ENCODE measurements at regions not wholly inside any gene's neighbourhood (a gene's known extent, or its start where the extent isn't known, plus 50 kb on each side); places are given as distances from the start of the nearest gene placed in this dataset.

GRCh38 chr4:81541161-81541945, 69.6 kb upstream of the RASGEF1B start:
- H3K9me3 Mint-ChIP-seq (ENCODE audit: insufficient read depth), result peaks cover 7% of the 10 kb centered on the region
- ATAC-seq (no peak), DNase-seq (no peak)
- no peak overlapping the region for H3K4me3 Mint-ChIP-seq
- H3K4me1 Mint-ChIP-seq (ENCODE audit: low read depth), result no peaks in the 10 kb centered on the region
- ChIA-PET CTCF (interaction anchor here (1.0 kb wide), 1 partner anchor 304 kb away, joined by 3 read pairs; no protein-coding TSS in a partner anchor), POLR2A (no interaction called here)
- no peak overlapping the region for H3K27ac Mint-ChIP-seq
- no peaks in the 10 kb centered on the region for H3K27me3 Mint-ChIP-seq (ENCODE audit: low read depth)
- H3K36me3 Mint-ChIP-seq (ENCODE audit: low read depth), result peaks cover 6% of the 10 kb centered on the region

- POLR2A ChIA-PET, result no interaction called here
- ATAC-seq (no peak), DNase-seq (no peak)
- H3K4me3 Mint-ChIP-seq, result no peak overlapping the region
- no peaks in the 10 kb centered on the region for H3K4me1 Mint-ChIP-seq (ENCODE audit: low read depth)
- no peak overlapping the region for H3K27ac Mint-ChIP-seq
- H3K9me3 Mint-ChIP-seq (ENCODE audit: insufficient read depth), result peaks cover 7% of the 10 kb centered on the region
- CTCF ChIA-PET, result no interaction called here
- H3K27me3 Mint-ChIP-seq (ENCODE audit: low read depth), result no peaks in the 10 kb centered on the region
- H3K36me3 Mint-ChIP-seq (ENCODE audit: low read depth), result peaks cover 6% of the 10 kb centered on the region
These were observed 67.2 kb upstream of the RASGEF1B start for GRCh38 chr4:81538716-81539427.

- no peak for DNase-seq
- ATAC-seq, result no peak
- CTCF ChIA-PET, result no interaction called here
- Mint-ChIP-seq H3K36me3 (ENCODE audit: low read depth) (peaks cover 2% of the 10 kb centered on the region), H3K27me3 (ENCODE audit: low read depth) (no peaks in the 10 kb centered on the region), H3K9me3 (ENCODE audit: insufficient read depth) (peaks cover 10% of the 10 kb centered on the region), H3K4me1 (ENCODE audit: low read depth) (no peaks in the 10 kb centered on the region), H3K27ac (no peak overlapping the region), H3K4me3 (no peak overlapping the region)
- POLR2A ChIA-PET, result no interaction called here
These were observed 59.7 kb upstream of the RASGEF1B start for GRCh38 chr4:81531410-81531809.

- DNase-seq, result no peak
- no peak for ATAC-seq
- peaks cover 4% of the 10 kb centered on the region for H3K36me3 Mint-ChIP-seq (ENCODE audit: low read depth)
These were observed 57.3 kb upstream of the RASGEF1B start for GRCh38 chr4:81528979-81529378.

GRCh38 chr4:81528200-81528599, 56.5 kb upstream of the RASGEF1B start:
- Mint-ChIP-seq H3K36me3 (ENCODE audit: low read depth) (peaks cover 4% of the 10 kb centered on the region), H3K4me3 (no peak overlapping the region)
- POLR2A ChIA-PET, result no interaction called here

More at GRCh38 chr4:81528979-81529378, 57.3 kb upstream of the RASGEF1B start:
- Mint-ChIP-seq H3K9me3 (ENCODE audit: insufficient read depth) (peaks cover 13% of the 10 kb centered on the region), H3K4me3 (no peak overlapping the region), H3K4me1 (ENCODE audit: low read depth) (no peaks in the 10 kb centered on the region), H3K27ac (no peak overlapping the region), H3K27me3 (ENCODE audit: low read depth) (no peaks in the 10 kb centered on the region)
- CTCF ChIA-PET, result interaction anchor here (0.7 kb wide), 1 partner anchor 898 kb away, joined by 3 read pairs; no protein-coding TSS in a partner anchor
- POLR2A ChIA-PET, result no interaction called here

GRCh38 chr4:81527709-81528108, 56.0 kb upstream of the RASGEF1B start:
- peaks cover 13% of the 10 kb centered on the region for H3K9me3 Mint-ChIP-seq (ENCODE audit: insufficient read depth)
- ATAC-seq, result no peak
- peaks cover 4% of the 10 kb centered on the region for H3K36me3 Mint-ChIP-seq (ENCODE audit: low read depth)
- H3K4me1 Mint-ChIP-seq (ENCODE audit: low read depth), result no peaks in the 10 kb centered on the region
- DNase-seq, result no peak
- ChIA-PET POLR2A (no interaction called here), CTCF (interaction anchor here (0.7 kb wide), 1 partner anchor 385 kb away, joined by 3 read pairs; no protein-coding TSS in a partner anchor)
- H3K27ac Mint-ChIP-seq, result no peak overlapping the region
- no peak overlapping the region for H3K4me3 Mint-ChIP-seq
- no peaks in the 10 kb centered on the region for H3K27me3 Mint-ChIP-seq (ENCODE audit: low read depth)

More at GRCh38 chr4:81528200-81528599, 56.5 kb upstream of the RASGEF1B start:
- ATAC-seq, result no peak
- CTCF ChIA-PET, result no interaction called here
- Mint-ChIP-seq H3K27ac (no peak overlapping the region), H3K9me3 (ENCODE audit: insufficient read depth) (peaks cover 13% of the 10 kb centered on the region), H3K4me1 (ENCODE audit: low read depth) (no peaks in the 10 kb centered on the region), H3K27me3 (ENCODE audit: low read depth) (no peaks in the 10 kb centered on the region)
- DNase-seq, result no peak

- peaks cover 13% of the 10 kb centered on the region for H3K9me3 Mint-ChIP-seq (ENCODE audit: insufficient read depth)
- DNase-seq (no peak), ATAC-seq (no peak)
- no peak overlapping the region for H3K4me3 Mint-ChIP-seq
- ChIA-PET CTCF (interaction anchor here (0.7 to 2.0 kb wide), 2 partner anchors 22 to 386 kb away, joined by 3 to 5 read pairs; no protein-coding TSS in a partner anchor), POLR2A (no interaction called here)
- no peaks in the 10 kb centered on the region for H3K4me1 Mint-ChIP-seq (ENCODE audit: low read depth)
- no peak overlapping the region for H3K27ac Mint-ChIP-seq
- H3K36me3 Mint-ChIP-seq (ENCODE audit: low read depth), result peaks cover 4% of the 10 kb centered on the region
- H3K27me3 Mint-ChIP-seq (ENCODE audit: low read depth), result no peaks in the 10 kb centered on the region
These were observed 55.4 kb upstream of the RASGEF1B start for GRCh38 chr4:81527115-81527514.

- no peak for ATAC-seq
- Mint-ChIP-seq H3K27ac (no peak overlapping the region), H3K36me3 (ENCODE audit: low read depth) (peaks cover 4% of the 10 kb centered on the region), H3K27me3 (ENCODE audit: low read depth) (no peaks in the 10 kb centered on the region), H3K9me3 (ENCODE audit: insufficient read depth) (peaks cover 13% of the 10 kb centered on the region), H3K4me3 (no peak overlapping the region), H3K4me1 (ENCODE audit: low read depth) (no peaks in the 10 kb centered on the region)
- ChIA-PET CTCF (interaction anchor here (0.7 to 2.0 kb wide), 2 partner anchors 22 to 386 kb away, joined by 3 to 5 read pairs; no protein-coding TSS in a partner anchor), POLR2A (no interaction called here)
- no peak for DNase-seq
These were observed 55.0 kb upstream of the RASGEF1B start for GRCh38 chr4:81526706-81527105.

GRCh38 chr4:81523672-81524327, 52.1 kb upstream of the RASGEF1B start:
- ChIA-PET POLR2A (no interaction called here), CTCF (no interaction called here)
- H3K36me3 Mint-ChIP-seq (ENCODE audit: low read depth), result peaks cover 4% of the 10 kb centered on the region
- DNase-seq (no peak), ATAC-seq (no peak)
- no peak overlapping the region for H3K27ac Mint-ChIP-seq
- H3K4me1 Mint-ChIP-seq (ENCODE audit: low read depth), result peaks cover 1% of the 10 kb centered on the region
- H3K27me3 Mint-ChIP-seq (ENCODE audit: low read depth), result no peaks in the 10 kb centered on the region
- H3K9me3 Mint-ChIP-seq (ENCODE audit: insufficient read depth), result peaks cover 10% of the 10 kb centered on the region
- no peak overlapping the region for H3K4me3 Mint-ChIP-seq

GRCh38 chr4:81522711-81523110, 51.0 kb upstream of the RASGEF1B start:
- POLR2A ChIA-PET, result no interaction called here

GRCh38 chr4:81521708-81522107, 50.0 kb upstream of the RASGEF1B start:
- POLR2A ChIA-PET, result no interaction called here
- peaks cover 6% of the 10 kb centered on the region for H3K9me3 Mint-ChIP-seq (ENCODE audit: insufficient read depth)
- no peaks in the 10 kb centered on the region for H3K27me3 Mint-ChIP-seq (ENCODE audit: low read depth)
- no peak for DNase-seq
- ATAC-seq, result no peak
- H3K4me1 Mint-ChIP-seq (ENCODE audit: low read depth), result peaks cover 4% of the 10 kb centered on the region
- no peak overlapping the region for H3K4me3 Mint-ChIP-seq
- peaks cover 4% of the 10 kb centered on the region for H3K36me3 Mint-ChIP-seq (ENCODE audit: low read depth)
- CTCF ChIA-PET, result no interaction called here
- H3K27ac Mint-ChIP-seq, result no peak overlapping the region

More at GRCh38 chr4:81522711-81523110, 51.0 kb upstream of the RASGEF1B start:
- no peak for ATAC-seq
- CTCF ChIA-PET, result interaction anchor here (1.0 kb wide), 1 partner anchor 56 kb away, joined by 3 read pairs; no protein-coding TSS in a partner anchor
- Mint-ChIP-seq H3K27me3 (ENCODE audit: low read depth) (no peaks in the 10 kb centered on the region), H3K4me3 (no peak overlapping the region), H3K27ac (no peak overlapping the region), H3K9me3 (ENCODE audit: insufficient read depth) (peaks cover 6% of the 10 kb centered on the region), H3K36me3 (ENCODE audit: low read depth) (peaks cover 4% of the 10 kb centered on the region), H3K4me1 (ENCODE audit: low read depth) (peaks cover 4% of the 10 kb centered on the region)
- no peak for DNase-seq

All from activated CD8-positive, alpha-beta T cell treated with anti-CD3 and anti-CD28 coated beads, Interleukin-2, amount 10 ng/mL, durations not matched to agents 7 days and 5 days (primary cell).